C1 segment of cervical spinal cord (tissue), 14 donors: ENCODE measurements at regions not wholly inside any gene's neighbourhood (a gene's known extent, or its start where the extent isn't known, plus 50 kb on each side); places are given as distances from the start of the nearest gene placed in this dataset.

ENCODE experiments used
- DNase-seq, 14 donors: peaks; one replicate each; lab custom pipeline; 2025; lab: John Stamatoyannopoulos, UW

DNA sequence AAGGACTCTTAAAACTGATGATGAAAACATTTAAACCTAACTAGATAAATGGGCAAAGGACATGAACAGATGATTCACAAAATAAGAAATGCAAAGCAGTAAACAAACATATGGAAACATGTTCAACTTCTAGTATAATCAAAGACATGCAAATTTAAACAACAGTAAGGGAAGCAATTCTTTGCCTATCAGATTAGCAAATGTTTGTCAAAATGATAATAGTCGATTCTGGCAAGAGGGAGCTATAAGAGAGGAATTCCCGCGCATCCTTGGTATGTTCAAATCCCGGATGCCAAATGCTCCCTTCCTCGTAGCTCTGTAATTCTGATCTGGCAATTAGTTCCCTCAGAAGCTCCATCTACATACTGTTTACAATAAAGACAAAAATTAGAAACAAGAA is 320.5 kb downstream of the PHKB start:
- DNase-seq: no peak

GRCh38 chr16:47780213-47780875 is 319.2 kb downstream of the PHKB start:
- no peak for DNase-seq

GRCh38 chr16:47779201-47780016 is 318.3 kb downstream of the PHKB start:
- no peak for DNase-seq

DNA sequence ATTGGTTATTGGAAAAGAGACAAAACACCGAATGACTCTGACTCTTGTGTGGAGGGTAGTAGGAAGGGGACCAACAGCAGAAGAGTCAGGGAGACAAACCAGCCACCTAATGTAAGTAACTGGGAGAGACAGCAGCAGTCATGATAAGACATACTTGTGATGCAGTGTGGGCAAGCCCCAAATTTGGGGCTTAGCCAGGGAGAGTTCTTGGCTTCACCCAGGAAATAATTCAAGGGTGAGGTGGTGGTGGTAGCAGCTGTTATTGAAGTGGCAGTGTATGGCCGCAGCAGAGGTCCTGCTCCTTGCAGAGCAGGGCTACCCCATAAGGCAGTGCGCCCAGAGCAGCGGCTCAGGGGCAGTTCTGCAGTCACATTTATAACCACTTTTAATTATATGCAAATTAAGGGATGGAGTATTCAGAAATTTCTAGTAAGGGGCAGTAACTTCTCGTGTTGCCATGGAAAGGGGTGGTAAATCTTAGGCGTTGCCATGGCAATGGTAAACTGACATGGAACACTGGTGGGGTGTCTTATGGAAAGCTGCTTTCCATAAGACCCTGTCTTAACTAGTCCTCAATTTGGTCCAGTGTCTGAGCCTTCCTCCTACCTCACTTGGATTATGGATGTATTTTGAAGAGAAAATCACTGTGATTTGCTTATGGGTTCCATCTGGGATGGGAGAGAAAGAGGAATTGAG is 317.1 kb downstream of the PHKB start:
- no peak for DNase-seq

GRCh38 chr16:47777220-47777619 is 316.1 kb downstream of the PHKB start:
- no peak for DNase-seq

DNA sequence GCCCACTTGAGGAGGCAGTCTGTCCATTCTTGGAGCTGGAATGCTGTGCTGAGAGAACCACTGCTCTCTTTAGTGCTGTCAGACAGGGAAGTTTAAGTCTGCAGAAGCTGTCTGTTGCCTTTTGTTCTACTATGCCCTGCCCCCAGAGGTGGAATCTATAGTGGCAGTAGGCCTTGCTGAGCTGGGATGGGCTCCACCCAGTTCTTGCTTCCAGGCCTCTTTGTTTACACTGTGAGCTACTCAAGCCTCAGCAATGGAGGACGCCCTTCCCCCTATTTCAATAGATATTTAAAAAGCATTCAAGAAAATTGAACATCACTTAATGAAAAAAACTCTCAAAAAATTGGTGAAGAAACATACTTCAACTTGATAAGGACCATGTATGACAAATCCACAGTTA is 313.5 kb downstream of the PHKB start:
- DNase-seq: no peak

GRCh38 chr16:47753659-47754058 is 292.5 kb downstream of the PHKB start:
- no peak for DNase-seq
